Keratinocyte (primary cell): ENCODE measurements at regions not wholly inside any gene's neighbourhood (a gene's known extent, or its start where the extent isn't known, plus 50 kb on each side); places are given as distances from the start of the nearest gene placed in this dataset.

Experiments used
- DNase-seq: peaks from one replicate; pipeline ENCODE4 v3.0.0-alpha.2; 2011; ENCODE audit warnings: low read depth, missing footprints, low spot score
- FAIRE-seq: peaks from 2 replicates; lab custom pipeline; 2011; peaks lifted over from hg19 to GRCh38; lab: Jason Lieb, UNC
- H2AFZ ChIP-seq: 2 replicates; pipeline ENCODE4 v1.6.0; 2012; ENCODE audit warnings: low read length, control low read depth, inconsistent platforms; ENCODE audit not compliant: control insufficient read depth
- H3K27ac ChIP-seq: 2 replicates; pipeline ENCODE4 v1.5.1; 2011; ENCODE audit warnings: low read length; ENCODE audit not compliant: control insufficient read depth, insufficient read depth
- H3K27me3 ChIP-seq: 3 replicates; pipeline ENCODE4 v1.6.0; 2011; ENCODE audit warnings: low read length; ENCODE audit not compliant: control insufficient read depth, insufficient read depth; ENCODE audit errors: extremely low read depth
- H3K36me3 ChIP-seq, 2 experiments: 2 replicates in 1 of 2; 3 replicates in 1 of 2; pipeline ENCODE4 v1.5.1; 2011; ENCODE audit warnings: low read length in 2 of 2, mild to moderate bottlenecking in 1 of 2; ENCODE audit not compliant: control insufficient read depth in 2 of 2, insufficient read depth in 2 of 2; ENCODE audit errors: extremely low read depth in 1 of 2
- H3K4me1 ChIP-seq: 3 replicates; pipeline ENCODE4 v1.5.1; 2011; ENCODE audit warnings: low read length; ENCODE audit not compliant: control insufficient read depth, insufficient read depth; ENCODE audit errors: extremely low read depth
- H3K4me2 ChIP-seq: 3 replicates; pipeline ENCODE4 v1.6.0; 2011; ENCODE audit warnings: low read depth, low read length; ENCODE audit not compliant: control insufficient read depth, insufficient read depth; ENCODE audit errors: extremely low read depth
- H3K4me3 ChIP-seq, 3 experiments: fragments of 200-600 bp in 1 of 3; sonication (generic) in 1 of 3; 2 replicates in 2 of 3; 3 replicates in 1 of 3; pipeline ENCODE4 v1.5.1; 2011 to 2016; ENCODE audit warnings: low read length in 3 of 3, mild to moderate bottlenecking in 3 of 3, control low read depth in 2 of 3, inconsistent platforms in 1 of 3, low read depth in 1 of 3, mixed read lengths in 1 of 3, mixed run types in 1 of 3, moderate library complexity in 1 of 3; ENCODE audit not compliant: control insufficient read depth in 2 of 3, insufficient read depth in 2 of 3; ENCODE audit errors: extremely low read depth in 1 of 3
- H3K79me2 ChIP-seq: 2 replicates; pipeline ENCODE4 v1.6.0; 2012; ENCODE audit warnings: low read length; ENCODE audit not compliant: control insufficient read depth, insufficient read depth
- H3K9ac ChIP-seq: 3 replicates; pipeline ENCODE4 v1.6.0; 2011; ENCODE audit warnings: low read length; ENCODE audit not compliant: control insufficient read depth, insufficient read depth; ENCODE audit errors: extremely low read depth
- H3K9me1 ChIP-seq: 3 replicates; pipeline ENCODE4 v1.6.0; 2011; ENCODE audit warnings: low read length; ENCODE audit not compliant: control insufficient read depth, insufficient read depth; ENCODE audit errors: extremely low read depth
- H3K9me3 ChIP-seq: 2 replicates; pipeline ENCODE4 v1.5.1; 2012; ENCODE audit warnings: low read depth, low read length; ENCODE audit not compliant: control insufficient read depth
- H4K20me1 ChIP-seq: 3 replicates; pipeline ENCODE4 v1.6.0; 2011; ENCODE audit warnings: low read length; ENCODE audit not compliant: control insufficient read depth, insufficient read depth; ENCODE audit errors: extremely low read depth
- CTCF ChIP-seq, 3 experiments: IDR thresholded peaks in 1 of 3; conservative IDR thresholded peaks in 1 of 3; optimal IDR thresholded peaks in 1 of 3; 2 replicates in 2 of 3; 3 replicates in 1 of 3; pipeline versions ENCODE3 to v1.5.1; 2011; ENCODE audit warnings: low read length in 3 of 3, mild to moderate bottlenecking in 3 of 3, moderate library complexity in 2 of 3, control low read depth in 1 of 3, inconsistent platforms in 1 of 3; ENCODE audit not compliant: insufficient read depth in 2 of 3; ENCODE audit errors: extremely low read depth in 1 of 3
- EZH2 ChIP-seq: IDR thresholded peaks from one replicate; pipeline ENCODE4 v1.6.1; 2012; ENCODE audit warnings: inconsistent platforms, mild to moderate bottlenecking, low read length, moderate library complexity
- dilution Hi-C: fragments of 300-500 bp; cut with MboI; formaldehyde crosslinking; loops from one replicate; pipeline ENCODE4 v1.7.0; 2020; ENCODE audit warnings: low sequenced_read_pairs; ENCODE audit not compliant: extremely low pct_ligation_motif_present

- no peak overlapping the region for H3K4me3 ChIP-seq
- no peaks in the 10 kb centered on the region for H3K79me2 ChIP-seq
- H3K9ac ChIP-seq, result no peak overlapping the region
- FAIRE-seq (no peak), DNase-seq (no peak)
- H3K9me1 ChIP-seq, result no peaks in the 10 kb centered on the region
- H3K27ac ChIP-seq, result no peak overlapping the region
- dilution Hi-C loops, result no loop called here
- H2AFZ ChIP-seq, result no peak overlapping the region
- H3K36me3 ChIP-seq, result no peaks in the 10 kb centered on the region
- no peaks in the 10 kb centered on the region for H3K27me3 ChIP-seq
- no peaks in the 10 kb centered on the region for H3K9me3 ChIP-seq
- H4K20me1 ChIP-seq, result no peaks in the 10 kb centered on the region
- TF ChIP-seq EZH2 (no peak), CTCF (optimal IDR thresholded peaks at IDR 0.05 in 1 of 3, IDR thresholded peaks at IDR 0.05 in 1 of 3, conservative IDR thresholded peaks at IDR 0.05 in 1 of 3; ENCODE audit: extremely low read depth in 1 of 3, insufficient read depth in 2 of 3, low read length in 3 of 3) (no peak)
- no peaks in the 10 kb centered on the region for H3K4me1 ChIP-seq
- no peak overlapping the region for H3K4me2 ChIP-seq
These were observed 897.4 kb upstream of the SEL1L start for GRCh38 chr14:82431031-82431430.

- Histone ChIP-seq H3K4me1 (no peaks in the 10 kb centered on the region), H3K9ac (no peak overlapping the region), H3K9me3 (no peaks in the 10 kb centered on the region), H3K4me3 (no peak overlapping the region), H3K4me2 (no peak overlapping the region), H3K9me1 (no peaks in the 10 kb centered on the region), H3K27me3 (no peaks in the 10 kb centered on the region), H2AFZ (no peak overlapping the region), H3K27ac (no peak overlapping the region), H4K20me1 (no peaks in the 10 kb centered on the region), H3K36me3 (no peaks in the 10 kb centered on the region), H3K79me2 (no peaks in the 10 kb centered on the region)
- no peak for TF ChIP-seq CTCF (optimal IDR thresholded peaks at IDR 0.05 in 1 of 3, IDR thresholded peaks at IDR 0.05 in 1 of 3, conservative IDR thresholded peaks at IDR 0.05 in 1 of 3; ENCODE audit: extremely low read depth in 1 of 3, insufficient read depth in 2 of 3, low read length in 3 of 3)
- no peak for TF ChIP-seq EZH2
- no peak for DNase-seq
- dilution Hi-C loops, result no loop called here
- FAIRE-seq, result no peak
These were observed 898.9 kb upstream of the SEL1L start for GRCh38 chr14:82432301-82433105.
